ENCODE measurements at regions not wholly inside any gene's neighbourhood (a gene's known extent, or its start where the extent isn't known, plus 50 kb on each side); places are given as distances from the start of the nearest gene placed in this dataset.

DNA sequence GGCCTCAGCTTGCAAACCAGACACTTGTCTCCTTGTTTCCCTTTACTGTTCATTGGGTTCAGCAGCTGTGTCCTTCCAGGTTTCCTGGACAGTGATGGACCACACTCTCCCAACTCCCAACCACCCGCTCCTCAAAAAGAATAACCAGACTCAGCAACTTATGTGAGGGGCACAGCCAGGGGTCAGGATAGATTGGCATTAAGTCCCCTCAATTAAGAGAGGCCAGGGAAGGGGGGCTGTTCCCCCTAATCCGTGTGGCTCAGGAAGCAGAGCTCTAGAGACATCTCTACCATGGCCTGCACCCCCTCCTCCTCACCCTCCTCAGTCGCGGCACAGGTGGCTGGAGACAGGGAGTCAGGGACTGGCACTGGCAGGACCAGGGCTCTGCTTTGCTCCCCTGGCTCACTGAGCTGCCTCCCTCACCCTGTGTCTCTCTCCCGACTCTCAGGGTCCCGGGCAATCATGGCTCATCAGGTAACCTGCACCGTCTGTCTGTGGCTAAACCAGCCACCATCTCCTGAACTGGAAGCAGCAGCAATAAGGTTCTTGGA lies 111.7 kb downstream of the ZNF280B start:
- H3K79me2 ChIP-seq (ENCODE audit: insufficient read depth, low read depth, low read length) = no peaks in the 10 kb centered on the region
- TF ChIP-seq, protein P1, sequence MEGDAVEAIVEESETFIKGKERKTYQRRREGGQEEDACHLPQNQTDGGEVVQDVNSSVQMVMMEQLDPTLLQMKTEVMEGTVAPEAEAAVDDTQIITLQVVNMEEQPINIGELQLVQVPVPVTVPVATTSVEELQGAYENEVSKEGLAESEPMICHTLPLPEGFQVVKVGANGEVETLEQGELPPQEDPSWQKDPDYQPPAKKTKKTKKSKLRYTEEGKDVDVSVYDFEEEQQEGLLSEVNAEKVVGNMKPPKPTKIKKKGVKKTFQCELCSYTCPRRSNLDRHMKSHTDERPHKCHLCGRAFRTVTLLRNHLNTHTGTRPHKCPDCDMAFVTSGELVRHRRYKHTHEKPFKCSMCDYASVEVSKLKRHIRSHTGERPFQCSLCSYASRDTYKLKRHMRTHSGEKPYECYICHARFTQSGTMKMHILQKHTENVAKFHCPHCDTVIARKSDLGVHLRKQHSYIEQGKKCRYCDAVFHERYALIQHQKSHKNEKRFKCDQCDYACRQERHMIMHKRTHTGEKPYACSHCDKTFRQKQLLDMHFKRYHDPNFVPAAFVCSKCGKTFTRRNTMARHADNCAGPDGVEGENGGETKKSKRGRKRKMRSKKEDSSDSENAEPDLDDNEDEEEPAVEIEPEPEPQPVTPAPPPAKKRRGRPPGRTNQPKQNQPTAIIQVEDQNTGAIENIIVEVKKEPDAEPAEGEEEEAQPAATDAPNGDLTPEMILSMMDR (conservative IDR thresholded peaks at IDR 0.05; ENCODE audit: low read length) = no peak
- TF ChIP-seq EZH2phosphoT487 (IDR thresholded peaks at IDR 0.05; ENCODE audit: borderline replicate concordance, low read depth, low read length) = no peak
- peaks cover 65% of the 10 kb centered on the region for H3K4me1 ChIP-seq (ENCODE audit: insufficient read depth, low read length, poor library complexity, severe bottlenecking)
- H3K4me3 ChIP-seq (ENCODE audit: low read depth, low read length, poor library complexity, severe bottlenecking) = no peak overlapping the region
- H3K9me2 ChIP-seq (ENCODE audit: insufficient read depth, low read length) = no peaks in the 10 kb centered on the region
- intact Hi-C loops (cut with micrococcal nuclease; ENCODE audit: unreplicated experiment) = loop anchor here (1.0 kb wide), 1 partner anchor 48 kb away; no protein-coding TSS in a partner anchor
- ChIA-PET CTCF (ENCODE audit: unreplicated experiment) (interaction anchor here (1.1 to 1.4 kb wide), 2 partner anchors 17 to 48 kb away, joined by 4 to 5 read pairs; no protein-coding TSS in a partner anchor), POLR2A (interaction anchor here (0.6 to 4.2 kb wide), 8 partner anchors 8 to 531 kb away, joined by 3 to 40 read pairs (median 6); no protein-coding TSS in a partner anchor)
- peak overlapping the region; percentile 97 for H3K27ac ChIP-seq (ENCODE audit: low read depth, low read length, poor library complexity, severe bottlenecking)
- no peaks in the 10 kb centered on the region for H4K20me1 ChIP-seq (ENCODE audit: insufficient read depth, low read length)
- no TSS peak for BruUV-seq (replicated peaks)
- H3K36me3 ChIP-seq (ENCODE audit: insufficient read depth, low read length) = peaks cover 9% of the 10 kb centered on the region; the same call in 1 of the 2 replicates
- DNase-seq (ENCODE audit: low spot score) = no peak
- peak overlapping the region; percentile 17; the same call in 1 of the 2 replicates for H2AFZ ChIP-seq (ENCODE audit: low read length)
- H3K4me2 ChIP-seq (ENCODE audit: low read length) = peak overlapping the region; percentile 85
- peaks cover 23% of the 10 kb centered on the region; the same call in 1 of the 2 replicates for H3K9me3 ChIP-seq (ENCODE audit: low read length)

DNA sequence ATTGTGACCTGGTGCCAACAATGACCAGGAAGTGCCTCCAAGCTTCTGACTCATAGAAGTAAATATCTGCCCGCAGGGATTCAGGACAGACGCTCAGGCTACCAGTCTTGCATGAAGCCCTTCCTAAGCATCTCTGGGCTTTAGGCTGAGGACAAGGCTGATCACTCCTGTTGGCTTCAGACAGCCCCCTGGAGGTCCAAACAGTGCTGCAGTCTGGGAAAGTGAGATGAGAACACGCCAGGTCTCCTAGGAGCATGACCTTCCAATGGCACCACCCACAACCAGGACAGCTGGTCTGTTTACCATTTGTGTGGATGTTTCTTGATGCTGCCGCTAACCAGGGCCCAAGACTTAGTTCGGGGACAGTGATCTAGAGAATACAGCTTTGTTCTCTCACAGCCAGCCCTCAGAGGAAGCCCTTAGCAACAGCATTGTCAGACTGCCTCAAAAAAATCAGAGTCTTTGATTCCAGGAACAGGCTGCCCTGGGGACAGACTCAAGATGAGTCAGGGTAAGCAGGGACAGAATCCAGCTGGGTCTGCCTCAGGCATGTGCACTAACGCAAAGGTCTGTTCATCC lies 111.2 kb downstream of the ZNF280B start:
- no peak for TF ChIP-seq EZH2phosphoT487 (IDR thresholded peaks at IDR 0.05; ENCODE audit: borderline replicate concordance, low read depth, low read length)
- TF ChIP-seq, protein P1 (conservative IDR thresholded peaks at IDR 0.05; ENCODE audit: low read length) = peak; percentile 54
- POLR2A ChIA-PET = interaction anchor here (1.3 to 4.2 kb wide), 3 partner anchors 18 to 48 kb away, joined by 4 to 40 read pairs (median 12); no protein-coding TSS in a partner anchor
- H3K9me3 ChIP-seq (ENCODE audit: low read length) = peaks cover 19% of the 10 kb centered on the region; the same call in 1 of the 2 replicates
- H3K27ac ChIP-seq (ENCODE audit: low read depth, low read length, poor library complexity, severe bottlenecking) = no peak overlapping the region
- H3K9me2 ChIP-seq (ENCODE audit: insufficient read depth, low read length) = no peaks in the 10 kb centered on the region
- H3K36me3 ChIP-seq (ENCODE audit: insufficient read depth, low read length) = peaks cover 9% of the 10 kb centered on the region; the same call in 1 of the 2 replicates
- peak overlapping the region; percentile 85 for H3K4me2 ChIP-seq (ENCODE audit: low read length)
- H3K79me2 ChIP-seq (ENCODE audit: insufficient read depth, low read depth, low read length) = no peaks in the 10 kb centered on the region
- no peak overlapping the region for H3K4me3 ChIP-seq (ENCODE audit: low read depth, low read length, poor library complexity, severe bottlenecking)
- H3K4me1 ChIP-seq (ENCODE audit: insufficient read depth, low read length, poor library complexity, severe bottlenecking) = peaks cover 71% of the 10 kb centered on the region
- CTCF ChIA-PET (ENCODE audit: unreplicated experiment) = interaction anchor here (0.9 to 1.4 kb wide), 3 partner anchors 9 to 48 kb away, joined by 3 to 5 read pairs (median 4); no protein-coding TSS in a partner anchor
- peak; percentile 34 for DNase-seq (ENCODE audit: low spot score)
- peak overlapping the region; percentile 17; the same call in 1 of the 2 replicates for H2AFZ ChIP-seq (ENCODE audit: low read length)
- intact Hi-C loops (cut with micrococcal nuclease; ENCODE audit: unreplicated experiment) = loop anchor here (1.0 kb wide), 1 partner anchor 48 kb away; no protein-coding TSS in a partner anchor
- no peaks in the 10 kb centered on the region for H4K20me1 ChIP-seq (ENCODE audit: insufficient read depth, low read length)
- no TSS peak for BruUV-seq (replicated peaks)
